GM21447 (cell line): ENCODE measurements at regions not wholly inside any gene's neighbourhood (a gene's known extent, or its start where the extent isn't known, plus 50 kb on each side); places are given as distances from the start of the nearest gene placed in this dataset.

ENCODE experiments used
- ATAC-seq: cut with Tn5 transposase; IDR thresholded peaks from one replicate; pipeline ENCODE4 v1.9.1; 2021; ENCODE audit not compliant: unreplicated experiment

GRCh38 chr3:160129459-160130061, 95.7 kb upstream of the C3orf80 start:
- peak; percentile 42 for ATAC-seq

DNA sequence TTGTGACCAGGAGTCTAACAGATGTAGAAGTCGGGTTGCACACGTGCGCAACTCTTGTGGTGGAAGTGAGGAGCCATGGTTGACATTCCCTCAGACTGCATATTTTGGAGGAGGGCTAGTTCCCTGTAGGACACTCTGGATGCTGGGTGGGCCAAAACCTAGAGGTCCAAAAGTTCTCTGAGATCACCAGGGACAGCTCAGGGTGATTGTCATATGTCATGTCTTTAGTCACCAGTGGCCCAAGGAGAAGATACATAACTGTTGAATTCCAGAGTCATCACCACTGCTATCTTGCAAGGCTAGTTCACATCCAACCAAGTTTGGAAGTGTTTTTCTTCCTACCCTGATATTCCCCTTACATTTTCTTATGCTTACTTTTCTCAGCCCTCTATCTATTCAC, 95.2 kb upstream of the C3orf80 start:
- no peak for ATAC-seq

GRCh38 chr3:160130950-160131349, 94.3 kb upstream of the C3orf80 start:
- ATAC-seq, result no peak

DNA sequence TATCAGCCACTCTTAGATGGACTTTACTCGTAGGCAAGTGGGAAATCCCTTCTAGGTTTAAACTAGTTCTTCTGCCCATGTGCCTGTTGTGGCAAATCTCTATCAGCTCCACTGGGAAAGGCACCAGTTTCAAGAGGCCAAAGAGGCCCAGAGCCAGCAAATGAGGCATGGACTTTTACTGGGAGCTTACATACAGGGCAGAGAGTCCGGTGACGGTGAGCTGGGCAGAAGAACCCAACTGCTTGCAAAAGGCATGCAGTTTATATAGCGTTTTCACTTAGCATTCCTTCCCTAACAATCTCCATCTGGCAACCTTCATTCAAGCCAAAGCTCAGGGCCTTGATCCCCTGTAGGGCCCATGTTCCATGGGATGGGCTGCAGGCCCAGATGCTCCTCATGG, 93.0 kb upstream of the C3orf80 start:
- no peak for ATAC-seq

GRCh38 chr3:160133757-160134156, 91.5 kb upstream of the C3orf80 start:
- ATAC-seq, result no peak

- ATAC-seq, result no peak
Measured at GRCh38 chr3:160134454-160134853, 90.8 kb upstream of the C3orf80 start.

GRCh38 chr3:160134964-160135363, 90.3 kb upstream of the C3orf80 start:
- ATAC-seq, result no peak

- no peak for ATAC-seq
Measured at GRCh38 chr3:160135851-160136250, 89.4 kb upstream of the C3orf80 start.

- no peak for ATAC-seq
Measured at GRCh38 chr3:160136421-160136820, 88.8 kb upstream of the C3orf80 start.

DNA sequence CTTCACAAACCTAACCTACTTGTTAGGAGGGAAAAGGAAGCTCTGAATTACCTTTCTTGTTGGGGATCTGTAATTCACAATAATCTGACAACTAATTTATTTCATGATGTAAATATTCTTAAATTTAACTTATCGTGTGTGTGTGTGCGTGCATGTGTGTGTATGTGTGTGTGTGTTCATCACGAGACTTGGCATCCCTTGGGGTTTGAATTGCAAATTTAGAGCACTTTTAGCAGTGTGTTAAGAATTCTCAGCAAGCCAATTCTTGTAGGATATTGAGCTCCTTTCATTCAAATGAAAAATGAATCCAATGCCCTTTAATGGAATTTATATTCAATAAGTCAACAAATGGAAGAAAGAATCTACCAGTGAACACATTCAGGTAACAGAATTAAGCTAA, 85.9 kb upstream of the C3orf80 start:
- no peak for ATAC-seq

DNA sequence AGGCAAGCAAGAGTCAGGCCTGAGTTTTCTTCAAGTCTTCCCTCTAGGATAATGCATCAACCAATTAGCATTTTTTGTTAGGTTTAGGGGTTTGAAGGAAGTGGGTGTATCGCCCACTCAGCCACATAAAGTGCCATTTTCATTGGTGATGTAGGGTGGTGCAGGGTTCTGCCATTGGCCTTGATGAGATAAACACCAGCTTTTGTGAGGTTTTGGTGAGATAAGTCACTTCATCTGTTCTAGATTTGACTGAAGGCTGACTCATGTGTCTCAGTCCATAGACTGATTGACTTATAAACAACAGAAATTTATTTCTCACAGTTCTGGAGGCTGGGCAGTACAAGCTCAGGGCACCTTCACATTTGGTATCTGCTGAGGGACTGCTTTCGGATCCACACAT, 84.5 kb upstream of the C3orf80 start:
- ATAC-seq, result no peak

GRCh38 chr3:160141485-160142185, 83.6 kb upstream of the C3orf80 start:
- no peak for ATAC-seq

DNA sequence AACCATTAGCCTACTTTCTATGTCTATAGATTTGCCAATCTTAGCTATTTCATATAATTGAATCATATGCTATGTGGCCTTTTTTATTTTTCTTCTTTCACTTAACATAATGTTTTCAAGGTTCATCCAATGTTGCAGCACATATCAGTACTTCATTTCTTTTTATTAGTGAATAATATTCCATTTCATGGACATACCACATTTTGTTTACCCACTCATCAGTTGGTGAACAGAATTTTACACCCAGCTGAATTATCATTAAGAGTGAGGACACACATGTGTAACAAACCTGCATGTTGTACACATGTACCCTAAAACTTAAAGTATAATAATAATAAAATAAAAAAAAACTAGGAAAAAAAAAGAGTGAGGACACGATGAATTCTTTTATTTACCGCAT, 81.7 kb upstream of the C3orf80 start:
- ATAC-seq, result no peak

DNA sequence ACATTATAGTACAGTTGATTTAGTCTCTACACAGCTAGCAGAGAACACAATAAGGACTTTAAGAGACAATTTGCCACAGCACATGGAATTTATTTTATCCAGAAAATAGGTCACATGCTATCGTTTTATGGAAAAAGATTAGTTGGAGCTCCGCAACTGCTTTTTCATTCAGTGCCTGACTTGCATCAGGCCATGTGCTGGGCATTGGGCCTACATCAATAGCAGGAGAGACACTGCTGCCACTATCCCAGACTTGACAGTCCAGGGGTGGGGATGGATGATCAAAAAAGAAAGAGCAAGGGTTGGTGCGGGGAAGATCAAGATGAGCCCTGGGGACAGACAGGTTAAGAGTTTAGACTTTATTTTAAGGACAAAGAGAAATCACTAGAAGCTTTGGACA, 75.2 kb upstream of the C3orf80 start:
- ATAC-seq, result no peak

- ATAC-seq, result no peak
Measured at GRCh38 chr3:160150525-160150924, 74.7 kb upstream of the C3orf80 start.

DNA sequence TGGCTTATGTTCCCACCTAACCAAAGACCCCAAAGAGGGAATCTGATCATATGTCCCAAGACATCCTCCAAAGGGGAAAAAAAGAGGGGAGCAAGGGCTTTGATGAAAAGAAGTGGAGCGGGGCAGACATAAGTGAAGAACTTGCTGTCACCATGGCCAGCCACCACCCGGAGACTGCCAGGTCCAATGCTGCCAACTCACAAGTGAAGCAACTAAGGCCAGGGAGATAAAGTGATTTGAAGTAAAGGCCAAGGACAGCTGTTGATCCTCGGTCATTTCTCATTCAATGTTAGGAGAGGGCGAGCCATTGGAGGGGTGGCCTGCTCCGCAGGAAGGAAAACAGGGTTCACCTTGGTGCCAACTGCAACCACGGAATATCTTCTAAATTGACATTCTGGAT, 72.6 kb upstream of the C3orf80 start:
- no peak for ATAC-seq

DNA sequence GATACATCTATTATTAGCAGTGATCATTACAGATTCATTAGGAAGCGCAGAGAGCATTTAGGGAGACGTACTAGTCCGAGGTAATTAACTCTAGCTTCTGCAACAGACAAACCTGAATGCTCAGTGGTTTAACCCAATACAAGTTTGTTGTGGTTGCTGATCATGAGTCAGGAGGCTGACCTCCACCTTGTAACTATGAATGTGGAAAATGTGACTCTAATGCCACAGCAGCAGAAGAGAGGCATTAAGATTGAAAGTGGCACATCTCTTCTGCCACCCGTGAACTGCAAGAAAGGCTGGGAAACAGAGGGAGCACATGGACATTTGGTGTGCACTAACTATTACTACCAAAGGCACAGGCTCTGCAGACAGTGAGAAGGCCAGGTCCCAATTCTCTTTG, 71.2 kb upstream of the C3orf80 start:
- ATAC-seq, result no peak

GRCh38 chr3:160154596-160154995, 70.6 kb upstream of the C3orf80 start:
- no peak for ATAC-seq

DNA sequence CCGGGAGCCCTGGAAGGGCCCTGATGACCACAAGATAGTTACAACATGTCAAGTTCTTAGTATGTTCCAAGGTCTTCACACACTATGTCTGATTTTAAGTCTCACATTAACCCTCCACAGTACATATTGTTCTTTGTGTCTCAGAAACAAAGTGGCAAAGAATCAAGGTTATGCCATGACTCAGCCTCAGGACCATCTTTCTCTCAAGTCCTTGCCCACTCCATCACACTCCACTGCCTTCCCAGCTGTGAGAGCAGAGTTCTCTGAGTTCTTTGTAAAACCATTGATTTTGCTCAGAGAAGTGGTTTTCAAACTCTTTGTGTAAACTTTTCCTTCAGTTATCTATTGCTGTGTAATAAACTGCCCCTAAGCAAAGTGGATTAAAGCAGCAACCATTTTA, 67.9 kb upstream of the C3orf80 start:
- no peak for ATAC-seq

DNA sequence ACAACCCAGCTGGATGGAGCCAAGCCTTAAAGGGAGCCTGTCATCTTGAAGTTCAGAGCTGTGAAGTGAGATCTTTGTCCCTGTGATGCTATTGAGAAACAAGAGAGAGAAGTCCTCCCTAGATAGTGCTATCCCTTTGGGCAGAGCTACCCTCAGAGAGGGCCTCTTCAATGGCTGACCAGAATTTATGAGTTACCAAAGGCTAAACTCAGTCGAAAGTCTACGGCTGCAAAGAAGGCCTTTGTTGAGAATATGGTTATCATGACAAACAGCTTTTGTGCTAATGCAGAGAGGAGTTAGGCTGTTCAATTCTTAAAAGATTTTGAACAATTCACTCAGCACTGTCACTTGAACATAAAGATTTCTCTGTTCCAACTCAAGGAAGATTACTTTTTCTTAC, 65.9 kb upstream of the C3orf80 start:
- no peak for ATAC-seq

GRCh38 chr3:160159806-160160205, 65.4 kb upstream of the C3orf80 start:
- ATAC-seq, result no peak

- ATAC-seq, result no peak
Measured at GRCh38 chr3:160161921-160162320, 63.3 kb upstream of the C3orf80 start.

DNA sequence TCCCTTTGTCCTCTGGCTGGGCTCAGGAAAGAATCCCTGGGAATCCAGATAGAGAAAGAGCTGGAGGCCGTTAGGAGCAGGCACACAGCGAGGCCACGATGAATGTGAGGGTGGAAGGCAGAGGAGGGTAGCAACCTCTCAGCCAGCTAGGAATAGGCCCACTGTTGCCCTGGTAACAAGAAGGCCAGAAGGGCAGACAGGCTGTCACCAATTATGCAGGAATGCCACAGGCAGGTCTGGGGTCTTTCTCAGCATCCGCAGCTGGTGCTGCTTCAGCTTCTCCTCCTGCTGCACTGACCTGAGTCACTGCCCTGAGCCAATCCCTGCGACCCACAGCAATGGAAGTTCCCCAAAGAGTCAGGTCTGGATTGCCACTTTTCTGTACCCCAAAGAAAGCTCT, 62.8 kb upstream of the C3orf80 start:
- ATAC-seq, result no peak
